Fibroblast of pulmonary artery (primary cell): ENCODE measurements at regions not wholly inside any gene's neighbourhood (a gene's known extent, or its start where the extent isn't known, plus 50 kb on each side); places are given as distances from the start of the nearest gene placed in this dataset.

Experiments used
- DNase-seq: peaks from one replicate; pipeline ENCODE4 v3.0.0-alpha.2; 2010; ENCODE audit warnings: low read depth
- H3K4me3 ChIP-seq: replicated peaks from 2 replicates; pipeline ENCODE4 v1.5.1; 2011; ENCODE audit warnings: low read depth, mild to moderate bottlenecking, control low read depth, low read length, moderate library complexity
- TF ChIP-seq, protein P1 (sequence below): IDR thresholded peaks from 2 replicates; pipeline ENCODE4 v1.5.1; 2011; ENCODE audit warnings: mild to moderate bottlenecking, control low read depth, low read length, inconsistent platforms; ENCODE audit errors: missing control alignments

GRCh38 chr17:72342627-72343527, 222.1 kb downstream of the SOX9 start:
- DNase-seq = peak; percentile 23
- TF ChIP-seq, protein P1, sequence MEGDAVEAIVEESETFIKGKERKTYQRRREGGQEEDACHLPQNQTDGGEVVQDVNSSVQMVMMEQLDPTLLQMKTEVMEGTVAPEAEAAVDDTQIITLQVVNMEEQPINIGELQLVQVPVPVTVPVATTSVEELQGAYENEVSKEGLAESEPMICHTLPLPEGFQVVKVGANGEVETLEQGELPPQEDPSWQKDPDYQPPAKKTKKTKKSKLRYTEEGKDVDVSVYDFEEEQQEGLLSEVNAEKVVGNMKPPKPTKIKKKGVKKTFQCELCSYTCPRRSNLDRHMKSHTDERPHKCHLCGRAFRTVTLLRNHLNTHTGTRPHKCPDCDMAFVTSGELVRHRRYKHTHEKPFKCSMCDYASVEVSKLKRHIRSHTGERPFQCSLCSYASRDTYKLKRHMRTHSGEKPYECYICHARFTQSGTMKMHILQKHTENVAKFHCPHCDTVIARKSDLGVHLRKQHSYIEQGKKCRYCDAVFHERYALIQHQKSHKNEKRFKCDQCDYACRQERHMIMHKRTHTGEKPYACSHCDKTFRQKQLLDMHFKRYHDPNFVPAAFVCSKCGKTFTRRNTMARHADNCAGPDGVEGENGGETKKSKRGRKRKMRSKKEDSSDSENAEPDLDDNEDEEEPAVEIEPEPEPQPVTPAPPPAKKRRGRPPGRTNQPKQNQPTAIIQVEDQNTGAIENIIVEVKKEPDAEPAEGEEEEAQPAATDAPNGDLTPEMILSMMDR = no peak
- H3K4me3 ChIP-seq = no peak overlapping the region

DNA sequence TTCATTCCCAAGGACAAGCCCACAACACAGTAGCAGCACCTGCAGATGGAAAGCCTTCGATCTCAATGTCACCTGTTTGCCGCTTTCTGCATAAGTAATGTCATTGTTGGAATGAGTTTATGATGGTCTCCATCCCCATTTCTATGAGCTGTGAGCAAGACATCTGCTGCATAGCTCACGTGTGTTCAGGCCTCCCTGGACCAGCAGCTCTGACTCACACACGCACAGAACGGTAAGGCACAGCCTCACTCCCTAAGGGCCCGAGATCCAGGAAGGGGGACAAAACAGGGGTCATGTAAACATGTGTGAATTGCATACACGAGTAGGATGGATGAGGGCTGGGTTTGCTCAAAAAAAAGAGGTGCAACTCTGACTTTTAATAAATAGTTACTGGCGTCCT, 223.1 kb downstream of the SOX9 start:
- TF ChIP-seq, protein P1 = no peak
- DNase-seq = no peak
- H3K4me3 ChIP-seq = no peak overlapping the region

- no peak for DNase-seq
These were observed 223.8 kb downstream of the SOX9 start for GRCh38 chr17:72344613-72345012.

GRCh38 chr17:72345088-72345487, 224.3 kb downstream of the SOX9 start:
- no peak for DNase-seq
- TF ChIP-seq, protein P1 = no peak

More at GRCh38 chr17:72344613-72345012, 223.8 kb downstream of the SOX9 start:
- TF ChIP-seq, protein P1 = no peak
- H3K4me3 ChIP-seq = no peak overlapping the region

GRCh38 chr17:72345536-72345935, 224.7 kb downstream of the SOX9 start:
- DNase-seq = no peak
- TF ChIP-seq, protein P1 = no peak
- H3K4me3 ChIP-seq = no peak overlapping the region

More at GRCh38 chr17:72345088-72345487, 224.3 kb downstream of the SOX9 start:
- H3K4me3 ChIP-seq = no peak overlapping the region

DNA sequence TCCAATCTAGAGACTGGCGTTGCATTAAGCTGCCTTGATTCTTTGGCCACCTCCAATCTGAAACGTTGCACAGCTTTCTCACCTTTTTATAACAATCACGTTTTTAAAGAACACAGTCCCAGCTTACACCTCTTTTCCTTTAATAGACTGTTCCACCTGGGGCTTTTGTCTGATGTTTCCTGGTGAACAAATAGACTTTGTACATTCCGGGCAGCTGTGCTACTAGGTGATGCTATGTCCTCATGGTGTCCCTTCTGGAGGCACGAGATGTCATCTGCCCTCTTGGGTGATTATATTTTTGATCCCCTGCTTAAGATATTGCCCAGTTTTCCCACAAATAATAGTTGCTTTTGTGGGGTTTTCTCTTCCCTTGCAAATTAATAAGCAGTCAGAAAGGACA, 225.5 kb downstream of the SOX9 start:
- TF ChIP-seq, protein P1 = no peak
- no peak for DNase-seq
- H3K4me3 ChIP-seq = no peak overlapping the region
